Stimulated activated CD8-positive, alpha-beta memory T cell treated with anti-CD3 and anti-CD28 coated beads, Interleukin-15, amount 100 ng/mL, for 1 hour (primary cell): ENCODE measurements at regions not wholly inside any gene's neighbourhood (a gene's known extent, or its start where the extent isn't known, plus 50 kb on each side); places are given as distances from the start of the nearest gene placed in this dataset.
A peak's percentile ranks its signal among the peaks of the same experiment; 100 is the strongest.

Experiments used
- DNase-seq: peaks from one replicate; pipeline ENCODE4 v3.0.0-alpha.2; 2020; ENCODE audit warnings: low read depth

DNA sequence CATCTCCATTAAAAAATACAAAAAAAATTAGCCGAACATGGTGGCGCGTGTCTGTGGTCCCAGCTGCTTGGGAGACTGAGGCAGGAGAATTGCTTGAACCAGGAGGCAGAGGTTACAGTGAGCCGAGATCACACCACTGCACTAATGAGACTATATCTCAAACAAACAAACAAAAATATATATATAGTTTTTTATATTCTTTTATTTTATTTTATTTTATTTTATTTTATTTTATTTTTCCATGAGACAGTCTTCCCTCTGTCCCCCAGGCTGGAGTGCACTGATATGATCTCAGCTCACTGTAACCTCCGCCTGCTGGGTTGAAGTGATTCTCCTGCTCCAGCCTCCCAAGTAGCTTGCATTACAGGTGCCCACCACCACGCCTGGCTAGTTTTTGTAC lies 79.5 kb downstream of the IRF2BPL start:
- DNase-seq: no peak

DNA sequence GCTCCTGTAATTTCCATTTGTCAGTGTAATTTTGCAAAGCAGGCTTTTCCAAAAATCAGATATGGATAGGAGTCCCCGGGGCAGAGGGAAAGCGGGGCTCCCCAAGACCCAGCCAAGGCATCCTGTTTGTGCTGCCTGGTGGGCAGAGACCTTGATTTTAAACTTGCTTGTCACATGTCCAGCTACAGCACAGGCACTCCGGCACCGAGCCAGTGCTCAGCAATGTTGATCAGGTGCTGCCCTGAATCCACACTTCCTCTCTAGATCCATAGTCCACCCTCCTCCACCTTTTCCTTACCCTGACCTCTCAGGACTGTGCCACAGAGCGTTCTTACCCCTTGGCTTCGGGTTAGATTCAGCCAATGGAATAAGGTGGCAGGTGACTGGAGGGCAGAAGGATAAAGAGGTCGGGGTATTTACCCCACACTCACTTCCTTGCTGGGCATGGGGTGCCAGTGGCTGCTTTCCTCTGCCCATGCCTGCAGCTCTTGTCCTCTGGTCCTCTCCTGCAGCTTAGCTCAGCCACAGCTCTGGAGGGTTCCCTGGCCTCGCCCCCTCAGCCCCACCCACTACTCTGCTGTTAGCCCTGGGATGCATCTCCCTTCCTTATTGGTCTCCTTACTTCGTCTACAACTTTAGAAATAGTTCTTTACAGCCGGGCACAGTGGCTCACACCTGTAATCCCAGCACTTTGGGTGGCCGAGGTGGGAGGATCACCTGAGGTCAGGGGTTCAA lies 80.1 kb downstream of the IRF2BPL start:
- DNase-seq: no peak

DNA sequence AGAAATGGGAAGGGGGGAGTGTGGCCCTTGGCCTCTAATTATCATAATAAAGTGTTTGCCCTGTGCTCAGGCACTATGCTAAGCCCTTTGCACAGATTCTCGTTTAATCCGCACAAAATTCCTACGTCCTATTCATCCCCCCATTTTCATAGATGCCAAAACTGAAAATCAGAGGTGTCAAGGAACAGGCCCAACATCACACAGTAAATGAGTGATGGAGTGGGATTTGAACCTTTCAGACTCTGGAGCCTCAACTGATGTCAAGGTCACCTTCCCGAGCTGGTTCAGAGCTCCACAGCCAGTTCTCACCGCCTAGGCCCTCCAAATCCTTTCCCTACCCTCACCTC lies 80.7 kb downstream of the IRF2BPL start:
- no peak for DNase-seq

DNA sequence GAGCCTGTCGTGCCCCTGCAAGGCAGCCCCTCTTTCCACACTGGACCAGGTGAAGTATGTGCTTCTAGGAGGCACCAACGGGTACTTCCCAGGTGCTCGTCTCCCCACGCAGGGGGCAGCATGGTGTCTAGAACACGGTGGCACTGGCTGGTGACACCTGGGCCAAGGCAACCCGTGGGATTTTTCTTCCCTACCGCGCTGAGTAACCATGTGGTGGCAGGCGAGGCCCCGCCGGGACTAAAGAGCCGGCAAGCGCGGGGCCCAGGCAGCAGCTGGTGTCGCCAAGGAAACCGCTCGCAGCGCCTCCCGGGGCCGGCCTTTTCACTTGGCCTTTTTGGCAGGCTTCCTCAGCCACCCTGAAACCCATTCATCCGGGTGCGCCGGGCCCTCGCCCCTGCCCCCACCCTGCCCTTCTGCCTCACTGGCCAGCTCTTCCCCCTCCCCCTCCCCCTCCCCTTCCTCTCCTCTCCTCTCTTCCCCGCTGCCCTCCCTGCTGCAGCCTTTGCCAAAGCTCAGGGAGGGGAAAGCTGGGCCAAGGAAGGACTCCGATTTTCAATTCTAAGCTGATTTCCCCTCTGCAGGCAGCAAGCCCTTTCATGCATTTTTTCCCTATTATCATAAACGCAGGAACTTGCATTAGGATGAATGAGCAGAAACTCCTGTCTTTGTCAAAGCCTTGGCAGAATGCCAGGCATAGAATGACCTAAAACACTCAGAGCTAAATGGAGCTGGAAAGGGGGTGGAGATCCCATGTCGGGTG lies 81.2 kb downstream of the IRF2BPL start:
- peak; percentile 44 for DNase-seq

DNA sequence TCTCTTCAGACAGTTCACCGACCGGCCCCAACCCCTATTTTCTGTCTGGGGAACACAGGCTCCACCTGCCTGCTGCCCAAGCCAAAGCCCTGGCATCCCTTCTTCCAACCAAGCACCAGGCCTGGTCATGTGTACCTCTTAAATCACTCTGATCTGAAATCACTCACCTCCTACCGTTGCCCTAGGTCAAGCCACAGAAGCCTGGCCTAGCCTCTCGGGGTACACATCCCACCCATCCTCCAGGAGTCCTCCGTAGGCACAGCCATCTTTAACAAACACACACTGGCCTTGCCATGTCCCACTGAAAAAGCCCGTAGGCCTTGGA lies 81.8 kb downstream of the IRF2BPL start:
- DNase-seq: no peak

DNA sequence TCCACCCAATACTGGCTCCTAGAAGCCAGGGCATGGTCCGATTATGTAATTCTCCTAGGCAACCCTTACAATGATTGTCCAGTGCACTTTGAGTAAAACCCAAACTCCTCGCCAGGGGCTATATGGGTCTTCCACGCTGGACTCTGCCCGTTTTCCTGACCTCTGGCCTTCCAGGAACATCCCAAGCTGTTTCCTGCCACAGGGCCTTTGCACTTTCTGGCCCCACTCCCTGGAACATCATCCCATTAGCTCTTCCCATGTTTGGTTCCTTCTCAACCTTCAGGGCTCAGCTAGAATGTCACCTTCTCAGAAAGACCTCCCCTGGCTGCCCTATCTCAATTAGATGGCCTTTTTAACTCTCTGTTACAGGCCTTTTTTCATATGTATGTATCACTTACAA lies 85.4 kb downstream of the IRF2BPL start:
- DNase-seq: no peak

DNA sequence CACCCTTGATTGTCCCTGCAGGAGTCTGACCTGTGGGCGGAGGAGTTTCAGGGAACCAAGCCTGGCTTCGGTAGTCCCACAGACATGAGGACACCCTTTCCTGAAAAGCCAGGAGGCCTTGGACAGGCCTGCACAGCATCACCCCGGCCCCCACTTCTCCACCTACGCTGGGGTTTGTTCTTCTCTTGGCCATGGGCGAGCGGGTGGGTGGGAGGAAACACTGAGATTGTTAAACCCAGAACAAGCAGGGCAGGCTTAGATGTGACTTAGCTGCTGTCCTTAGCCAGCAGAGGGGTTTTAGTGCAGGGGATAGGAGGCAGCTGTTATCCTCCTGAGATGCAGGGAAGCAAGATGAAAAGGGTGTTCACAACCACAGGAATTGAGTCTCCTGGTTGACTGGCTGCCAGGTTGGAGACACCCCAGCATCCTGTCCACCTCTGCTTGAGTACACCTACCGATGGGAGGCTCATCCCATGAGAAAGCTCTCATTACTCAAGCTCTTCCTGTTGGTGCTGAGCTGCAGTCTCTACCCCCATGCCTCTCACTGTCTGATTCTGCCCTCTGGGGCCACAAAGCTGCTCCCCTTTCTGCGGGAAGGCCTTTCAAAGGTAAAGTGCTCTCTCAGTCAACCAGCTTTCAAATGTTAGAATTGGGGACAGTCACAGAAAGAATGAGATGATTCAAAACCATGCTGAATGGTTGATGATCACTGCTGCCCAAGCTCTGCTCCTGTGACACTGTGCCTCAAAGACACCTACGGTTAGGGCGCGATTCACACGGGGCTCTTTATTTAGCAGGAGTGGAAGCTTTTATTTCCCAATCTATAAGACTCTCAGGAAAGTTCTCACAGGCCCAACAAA lies 86.3 kb downstream of the IRF2BPL start:
- no peak for DNase-seq

DNA sequence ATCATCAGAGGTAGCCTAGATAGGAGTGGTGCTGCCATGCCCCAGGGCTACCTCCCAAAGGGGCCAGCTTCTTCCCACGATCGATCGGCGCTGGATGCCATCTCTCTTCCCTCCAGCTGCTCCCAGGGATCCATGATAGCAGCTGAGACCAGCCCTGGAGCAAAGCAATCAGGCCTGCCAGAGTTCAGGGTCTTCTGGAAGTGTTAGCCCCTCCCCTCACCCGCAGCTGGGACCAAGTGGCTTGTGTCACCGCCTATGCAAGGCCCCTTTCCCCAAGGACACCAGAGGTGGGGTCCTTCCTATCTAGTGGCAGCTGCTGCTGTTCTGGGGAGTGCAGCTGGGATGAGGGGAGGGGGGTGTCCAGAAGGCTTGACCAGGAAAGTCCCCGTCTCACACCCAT lies 87.0 kb downstream of the IRF2BPL start:
- DNase-seq: no peak

DNA sequence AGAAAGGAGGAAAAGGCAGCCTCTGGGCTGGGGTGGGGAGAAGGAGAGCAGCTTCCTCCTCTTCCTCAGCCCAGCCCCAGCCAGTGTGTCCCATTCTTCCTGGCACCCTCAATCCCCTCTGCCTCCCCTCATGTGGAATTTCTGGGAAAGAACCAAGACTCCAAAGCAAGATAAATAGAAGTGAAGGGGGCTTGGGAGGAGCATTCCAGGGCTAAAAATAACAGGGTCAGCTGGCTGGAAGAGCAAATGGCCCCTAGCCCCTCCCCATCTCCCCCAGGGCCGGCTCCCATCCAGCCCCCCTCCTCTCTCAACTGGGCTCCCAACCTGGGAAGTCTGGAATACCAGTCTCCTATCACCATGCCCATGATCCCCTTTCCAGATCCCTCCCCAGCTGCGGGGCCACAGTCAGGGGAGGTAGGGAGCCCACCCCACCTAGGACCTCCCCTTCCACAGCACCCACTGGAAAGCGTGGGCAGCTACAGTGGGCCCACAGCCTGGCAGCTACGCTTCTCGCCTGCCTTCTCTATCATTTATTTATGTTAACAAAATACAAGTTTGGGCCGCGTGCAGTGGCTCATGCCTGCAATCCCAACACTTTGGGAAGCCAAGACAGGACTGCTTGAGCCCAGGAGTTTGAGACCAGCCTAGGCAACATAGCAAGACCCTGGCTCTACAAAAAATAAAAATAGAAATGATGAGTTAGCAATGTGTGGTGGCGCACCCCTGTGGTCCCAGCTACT lies 88.3 kb downstream of the IRF2BPL start:
- no peak for DNase-seq

DNA sequence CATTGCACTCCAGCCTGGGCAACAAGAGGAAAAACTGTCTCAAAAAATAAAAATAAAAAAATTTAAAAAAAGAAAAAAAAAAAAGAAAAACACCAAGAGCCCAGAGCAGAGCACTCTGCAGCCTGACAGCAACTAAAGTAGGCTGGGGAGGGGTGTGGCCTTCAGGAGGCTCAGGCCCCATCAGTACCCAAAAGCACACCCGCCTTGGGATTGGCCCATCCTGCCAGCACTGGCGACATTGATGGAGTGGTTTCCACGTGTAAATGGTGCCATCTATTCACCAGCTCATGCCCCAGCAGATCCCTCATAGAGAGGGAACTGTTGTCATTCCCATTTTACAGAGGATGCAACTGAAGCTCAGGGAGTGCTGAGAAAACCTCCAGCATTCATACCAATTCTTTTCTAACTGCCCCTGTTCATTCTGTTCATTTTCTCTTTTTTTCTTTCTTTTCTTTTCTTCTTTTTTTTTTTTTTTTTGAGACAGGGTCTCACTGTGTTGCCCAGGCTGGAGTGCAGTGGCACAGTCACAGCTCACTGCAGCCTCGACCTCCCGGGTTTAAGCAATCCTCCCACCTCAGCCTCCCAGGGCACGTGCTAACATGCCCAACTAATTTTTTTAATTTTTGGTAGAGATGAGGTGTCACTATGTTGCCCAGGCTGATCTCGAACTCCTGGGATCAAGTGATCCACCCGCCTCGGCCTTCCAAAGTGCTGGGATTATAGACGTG lies 89.3 kb downstream of the IRF2BPL start:
- no peak for DNase-seq

DNA sequence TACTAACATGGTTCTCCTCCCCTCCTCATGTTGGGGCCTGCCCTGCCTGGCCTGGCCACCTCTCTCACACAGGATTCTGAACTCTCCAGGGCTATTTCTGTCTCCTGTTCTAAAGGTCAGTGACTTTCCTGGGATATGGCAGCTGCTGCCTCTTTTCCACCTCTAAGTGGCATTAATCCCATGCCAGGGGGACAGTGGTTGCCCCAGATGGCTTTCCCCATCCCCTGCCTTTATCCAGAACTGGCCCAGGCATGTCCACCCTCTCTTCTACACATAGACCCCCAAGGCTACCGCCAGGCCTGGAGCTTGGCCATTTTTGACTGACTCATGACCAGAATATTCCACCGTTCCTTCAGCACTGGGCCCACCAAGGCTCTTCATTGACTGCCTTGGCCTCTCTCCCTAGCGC lies 90.4 kb downstream of the IRF2BPL start:
- no peak for DNase-seq

DNA sequence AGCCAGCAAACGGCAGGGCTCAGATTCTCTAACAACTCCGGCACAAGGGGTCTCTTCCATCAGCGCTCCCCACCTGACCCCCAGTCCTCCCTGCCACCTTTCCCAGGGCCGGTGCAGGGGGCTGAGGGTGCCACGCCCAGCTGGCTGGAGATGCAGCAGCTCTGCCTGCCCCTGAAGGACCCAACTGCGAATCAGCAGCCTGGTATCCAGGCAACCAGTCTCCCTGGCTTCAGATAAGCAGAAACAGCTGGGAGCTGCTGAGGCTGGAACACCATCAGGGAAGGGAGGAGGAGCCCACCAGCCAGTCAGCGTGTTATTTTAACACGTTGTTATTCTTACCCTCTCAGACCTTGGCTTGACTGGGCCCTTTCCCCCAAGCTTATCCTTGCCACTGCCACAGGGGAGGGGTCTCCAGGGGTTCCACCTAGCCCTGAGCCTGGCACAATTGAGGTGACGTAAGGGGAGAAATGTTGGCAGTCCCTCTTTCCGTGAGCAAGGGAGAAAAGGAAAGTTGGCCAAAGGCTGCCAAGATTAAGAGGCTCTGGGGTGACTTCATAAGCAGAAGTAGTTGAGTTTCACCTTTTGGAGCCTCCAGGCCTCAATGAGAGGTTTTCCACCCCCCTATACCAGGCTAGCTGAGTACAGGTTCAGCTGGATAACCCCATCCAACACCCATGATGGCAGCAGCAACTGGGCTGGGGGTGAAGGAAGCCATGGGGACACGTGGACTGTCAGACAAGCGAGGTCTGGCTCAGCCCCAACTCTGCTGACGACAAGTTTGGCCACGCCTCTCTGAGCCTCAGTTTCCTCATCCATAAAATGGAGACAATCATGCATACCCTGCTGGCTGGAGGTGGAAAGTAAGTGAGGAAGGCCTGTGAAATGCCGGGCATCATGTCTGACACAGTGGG lies 91.1 kb downstream of the IRF2BPL start:
- no peak for DNase-seq

DNA sequence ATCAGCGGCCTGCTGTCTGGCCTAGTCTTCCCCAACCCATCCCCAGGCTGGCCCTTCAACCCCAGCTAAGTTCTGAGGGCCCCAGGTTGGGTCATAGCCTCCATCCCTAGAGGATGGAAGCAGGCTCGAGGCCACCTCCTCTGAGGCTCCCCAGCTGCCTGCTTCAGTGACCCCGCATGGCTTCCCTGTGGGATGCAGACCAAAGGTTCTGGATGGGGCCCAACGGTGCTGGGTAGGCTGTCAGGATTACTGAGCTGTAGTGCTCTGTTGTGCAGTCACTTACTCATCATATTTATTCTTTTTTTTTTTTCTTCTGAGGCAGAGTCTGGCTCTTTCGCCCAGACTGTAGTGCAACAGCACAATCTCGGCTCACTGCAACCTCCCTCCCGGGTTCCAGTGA lies 92.0 kb downstream of the IRF2BPL start:
- no peak for DNase-seq

DNA sequence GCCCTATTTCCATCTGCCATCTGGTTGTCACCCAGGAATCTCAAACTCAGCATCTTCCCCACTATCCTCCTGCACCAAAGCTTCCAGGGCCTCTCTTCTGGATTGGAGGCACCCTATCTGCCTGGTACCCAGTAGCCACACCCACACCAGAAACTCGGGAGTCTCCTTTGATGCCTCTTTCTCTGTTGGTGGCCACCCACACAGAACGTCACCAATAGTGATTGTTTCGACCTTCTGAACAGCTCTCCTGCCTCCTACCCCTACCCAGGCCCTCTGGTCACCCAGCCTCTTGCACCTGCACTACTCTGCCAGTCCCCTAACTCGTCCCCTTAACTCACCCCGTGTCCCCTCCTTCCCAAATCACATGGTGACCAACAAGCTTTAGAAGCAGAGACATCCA lies 95.0 kb downstream of the IRF2BPL start:
- no peak for DNase-seq

DNA sequence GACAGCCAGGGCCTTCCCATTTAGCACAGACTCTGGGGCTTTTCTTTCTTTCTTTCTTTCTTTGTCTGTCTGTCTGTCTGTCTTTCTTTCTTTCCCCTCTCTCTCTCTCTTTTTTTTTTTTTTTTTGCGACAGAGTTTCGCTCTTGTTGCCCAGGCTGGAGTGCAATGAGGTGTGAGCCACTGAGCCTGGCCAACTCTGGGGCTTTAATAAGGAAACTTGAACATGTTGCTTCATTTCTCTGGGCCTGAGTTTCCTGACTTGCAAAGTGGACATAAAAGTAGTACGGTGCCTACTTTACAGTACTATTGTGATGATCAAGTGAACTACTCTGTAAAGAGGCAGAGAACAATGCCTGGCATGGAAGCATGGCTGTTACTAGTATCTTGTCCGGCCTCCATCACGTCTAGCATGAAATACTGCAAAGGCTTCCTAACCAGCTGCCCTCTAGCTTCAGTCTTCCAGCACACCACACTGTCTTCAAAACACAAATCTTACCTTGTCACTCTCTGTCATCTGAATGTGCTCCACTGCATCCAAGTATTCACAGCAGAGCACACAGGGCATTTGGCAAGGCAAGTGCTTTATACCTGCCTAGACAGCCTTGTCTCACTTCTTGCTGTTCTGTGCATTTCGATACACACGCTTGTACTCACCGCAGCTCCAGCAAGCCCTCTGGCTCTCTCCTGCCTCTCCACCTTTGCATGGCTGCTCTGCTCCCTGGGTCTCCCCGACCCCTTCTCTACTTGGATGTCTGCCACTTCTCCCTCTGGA lies 96.7 kb downstream of the IRF2BPL start:
- no peak for DNase-seq

DNA sequence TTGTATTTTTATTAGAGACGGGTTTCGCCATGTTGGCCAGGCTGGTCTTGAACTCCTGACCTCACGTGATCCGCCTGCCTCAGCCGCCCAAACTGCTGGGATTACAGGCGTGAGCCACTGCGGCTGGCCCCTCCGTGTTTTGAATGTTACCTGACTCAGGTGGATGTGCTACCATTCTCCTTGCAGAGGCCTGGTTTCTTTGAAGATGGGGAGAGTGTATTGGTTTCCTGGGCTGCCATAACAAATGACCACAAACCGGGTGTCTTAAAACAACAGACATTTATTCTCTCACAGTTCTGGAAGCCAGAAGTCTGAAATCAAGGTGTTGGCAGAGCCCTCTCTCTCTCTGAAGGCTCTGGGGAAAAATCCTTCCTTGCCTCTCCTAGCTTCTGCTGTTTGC lies 98.0 kb downstream of the IRF2BPL start:
- no peak for DNase-seq

DNA sequence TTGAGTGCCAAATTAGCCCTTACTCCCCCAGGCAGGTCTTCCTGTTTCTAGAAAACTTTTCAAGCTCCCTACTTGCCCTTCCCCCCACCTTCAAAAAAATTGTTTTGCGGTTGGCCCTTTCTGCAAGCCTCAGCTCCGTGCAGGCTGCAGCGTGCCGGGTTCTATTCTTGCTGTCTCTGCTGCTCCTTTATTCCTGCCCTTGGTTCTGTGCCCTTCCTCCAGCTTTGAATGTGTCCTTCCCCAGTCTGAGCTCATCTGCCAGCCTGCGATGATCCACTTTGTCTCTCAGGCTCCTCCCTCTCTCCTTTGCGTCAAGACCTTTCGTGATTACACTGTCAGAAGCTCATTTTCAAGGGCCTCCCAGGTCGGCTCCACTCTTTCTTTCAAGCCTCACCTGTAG lies 98.6 kb downstream of the IRF2BPL start:
- DNase-seq: no peak

DNA sequence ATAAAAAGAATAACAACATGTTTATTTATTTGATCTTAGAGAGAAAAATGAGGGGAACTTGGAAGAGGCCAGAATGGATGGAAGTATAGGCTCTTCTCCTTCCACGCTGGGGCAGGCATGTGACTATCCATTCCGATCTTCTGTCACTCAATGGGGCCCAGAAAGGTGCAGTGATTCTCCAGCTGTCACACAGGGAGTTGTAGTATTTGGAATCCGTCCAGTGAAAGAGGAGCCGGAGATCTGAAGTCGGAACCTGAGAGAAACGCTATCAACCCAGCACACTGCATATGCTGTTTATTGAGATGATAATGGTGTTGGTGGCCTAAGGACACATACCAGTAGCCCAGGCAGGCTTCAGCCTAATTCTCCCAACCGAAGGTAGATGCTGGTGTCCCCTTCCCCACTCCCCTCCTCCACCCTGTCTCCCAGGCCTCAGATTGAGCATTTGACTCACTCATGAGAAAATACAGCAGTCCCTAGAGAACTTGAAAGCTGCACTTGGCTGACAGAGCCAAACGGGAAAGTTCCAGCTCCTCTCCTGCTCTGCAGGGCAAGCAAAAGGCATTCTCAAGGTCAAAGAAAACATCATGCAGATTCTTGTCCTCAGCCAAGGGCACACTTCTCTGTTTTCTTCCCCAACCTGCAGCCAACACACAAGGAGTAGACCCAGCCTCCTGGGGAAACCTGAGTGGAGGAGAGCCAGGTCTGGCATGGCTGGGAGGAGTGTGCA lies 100.4 kb downstream of the IRF2BPL start:
- no peak for DNase-seq
